ENCODE measurements at regions not wholly inside any gene's neighbourhood (a gene's known extent, or its start where the extent isn't known, plus 50 kb on each side); places are given as distances from the start of the nearest gene placed in this dataset.

DNA sequence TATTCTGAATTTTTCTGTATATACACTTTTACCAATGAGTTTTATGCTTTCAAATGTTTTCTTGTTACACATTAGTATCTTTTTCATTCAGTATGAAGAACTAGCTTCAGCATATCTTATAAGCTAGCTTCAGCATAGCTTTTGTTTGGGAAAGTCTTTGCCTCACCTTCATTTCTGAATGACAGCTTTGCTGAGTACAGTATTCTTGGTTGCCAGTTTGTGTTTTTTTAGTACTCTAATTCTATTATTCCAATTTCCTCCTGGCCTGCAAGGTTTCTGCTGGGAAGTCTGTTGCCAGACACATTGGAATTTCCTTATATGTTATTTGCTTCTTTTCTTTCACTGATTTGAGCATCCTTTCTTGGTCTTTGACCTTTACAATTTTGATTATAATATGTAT is 278.8 kb downstream of the SPATA18 start:
- DNase-seq = no peak
- no peaks in the 10 kb centered on the region for H3K9me2 ChIP-seq (replicated peaks; ENCODE audit: insufficient read depth, low read length)
- no peaks in the 10 kb centered on the region for H3K9me3 ChIP-seq (replicated peaks; ENCODE audit: insufficient read depth, low read length)
- no peaks in the 10 kb centered on the region for H3K4me1 ChIP-seq (ENCODE audit: low read length)
- H2AFZ ChIP-seq (ENCODE audit: low read length) = no peak overlapping the region
- H3F3A ChIP-seq (ENCODE audit: insufficient read depth, low read length) = no peaks in the 10 kb centered on the region
- no peak overlapping the region for H3K27ac ChIP-seq (ENCODE audit: low read length)
- H3K79me2 ChIP-seq (ENCODE audit: low read length) = no peaks in the 10 kb centered on the region
- TF ChIP-seq EZH2phosphoT487 (IDR thresholded peaks at IDR 0.05; ENCODE audit: low read length) = no peak
- TF ChIP-seq, protein P1, sequence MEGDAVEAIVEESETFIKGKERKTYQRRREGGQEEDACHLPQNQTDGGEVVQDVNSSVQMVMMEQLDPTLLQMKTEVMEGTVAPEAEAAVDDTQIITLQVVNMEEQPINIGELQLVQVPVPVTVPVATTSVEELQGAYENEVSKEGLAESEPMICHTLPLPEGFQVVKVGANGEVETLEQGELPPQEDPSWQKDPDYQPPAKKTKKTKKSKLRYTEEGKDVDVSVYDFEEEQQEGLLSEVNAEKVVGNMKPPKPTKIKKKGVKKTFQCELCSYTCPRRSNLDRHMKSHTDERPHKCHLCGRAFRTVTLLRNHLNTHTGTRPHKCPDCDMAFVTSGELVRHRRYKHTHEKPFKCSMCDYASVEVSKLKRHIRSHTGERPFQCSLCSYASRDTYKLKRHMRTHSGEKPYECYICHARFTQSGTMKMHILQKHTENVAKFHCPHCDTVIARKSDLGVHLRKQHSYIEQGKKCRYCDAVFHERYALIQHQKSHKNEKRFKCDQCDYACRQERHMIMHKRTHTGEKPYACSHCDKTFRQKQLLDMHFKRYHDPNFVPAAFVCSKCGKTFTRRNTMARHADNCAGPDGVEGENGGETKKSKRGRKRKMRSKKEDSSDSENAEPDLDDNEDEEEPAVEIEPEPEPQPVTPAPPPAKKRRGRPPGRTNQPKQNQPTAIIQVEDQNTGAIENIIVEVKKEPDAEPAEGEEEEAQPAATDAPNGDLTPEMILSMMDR (IDR thresholded peaks at IDR 0.05; ENCODE audit: low read length) = no peak
- no peak for TF ChIP-seq EZH2 (optimal IDR thresholded peaks at IDR 0.05; ENCODE audit: low read depth, low read length)
- H4K20me1 ChIP-seq (ENCODE audit: insufficient read depth, low read length) = no peaks in the 10 kb centered on the region
- no peak overlapping the region for H3K9ac ChIP-seq (ENCODE audit: low read length)
- no peaks in the 10 kb centered on the region for H3K27me3 ChIP-seq (replicated peaks; ENCODE audit: insufficient read depth, low read length)
- no peaks in the 10 kb centered on the region for H3K36me3 ChIP-seq (replicated peaks; ENCODE audit: insufficient read depth, low read length)
- no peak overlapping the region for H3K4me3 ChIP-seq (ENCODE audit: low read length)
- H3K4me2 ChIP-seq (ENCODE audit: low read depth, low read length) = no peak overlapping the region

DNA sequence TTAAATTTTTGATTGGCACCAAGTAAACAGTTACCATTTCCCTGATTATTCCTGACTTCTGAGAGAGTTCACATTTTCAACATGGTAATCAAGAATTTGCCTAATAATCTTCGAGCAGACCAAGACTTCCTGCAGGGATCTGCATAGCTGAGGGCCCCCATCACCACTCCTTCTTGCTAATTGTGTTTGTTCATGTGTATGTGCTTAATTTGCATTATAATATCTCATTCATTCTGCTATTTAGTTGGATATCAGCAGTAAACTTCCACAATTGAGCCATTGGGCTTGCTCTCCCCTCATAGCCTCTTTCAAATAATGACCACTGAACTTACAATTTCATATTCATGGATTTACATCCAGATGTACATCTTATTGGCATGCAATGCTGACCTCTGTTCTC is 292.5 kb downstream of the SPATA18 start:
- Histone ChIP-seq H3K4me3 (ENCODE audit: low read length) (no peak overlapping the region), H3K27me3 (replicated peaks; ENCODE audit: insufficient read depth, low read length) (no peaks in the 10 kb centered on the region), H2AFZ (ENCODE audit: low read length) (no peak overlapping the region), H4K20me1 (ENCODE audit: insufficient read depth, low read length) (no peaks in the 10 kb centered on the region), H3F3A (ENCODE audit: insufficient read depth, low read length) (no peaks in the 10 kb centered on the region), H3K79me2 (ENCODE audit: low read length) (no peaks in the 10 kb centered on the region), H3K9me2 (replicated peaks; ENCODE audit: insufficient read depth, low read length) (no peaks in the 10 kb centered on the region), H3K4me1 (ENCODE audit: low read length) (no peaks in the 10 kb centered on the region), H3K9me3 (replicated peaks; ENCODE audit: insufficient read depth, low read length) (no peaks in the 10 kb centered on the region), H3K36me3 (replicated peaks; ENCODE audit: insufficient read depth, low read length) (no peaks in the 10 kb centered on the region), H3K9ac (ENCODE audit: low read length) (no peak overlapping the region), H3K27ac (ENCODE audit: low read length) (no peak overlapping the region), H3K4me2 (ENCODE audit: low read depth, low read length) (no peak overlapping the region)
- TF ChIP-seq EZH2 (optimal IDR thresholded peaks at IDR 0.05; ENCODE audit: low read depth, low read length) (no peak), EZH2phosphoT487 (IDR thresholded peaks at IDR 0.05; ENCODE audit: low read length) (no peak)
- TF ChIP-seq, protein P1 (IDR thresholded peaks at IDR 0.05; ENCODE audit: low read length) = no peak
- DNase-seq = no peak

DNA sequence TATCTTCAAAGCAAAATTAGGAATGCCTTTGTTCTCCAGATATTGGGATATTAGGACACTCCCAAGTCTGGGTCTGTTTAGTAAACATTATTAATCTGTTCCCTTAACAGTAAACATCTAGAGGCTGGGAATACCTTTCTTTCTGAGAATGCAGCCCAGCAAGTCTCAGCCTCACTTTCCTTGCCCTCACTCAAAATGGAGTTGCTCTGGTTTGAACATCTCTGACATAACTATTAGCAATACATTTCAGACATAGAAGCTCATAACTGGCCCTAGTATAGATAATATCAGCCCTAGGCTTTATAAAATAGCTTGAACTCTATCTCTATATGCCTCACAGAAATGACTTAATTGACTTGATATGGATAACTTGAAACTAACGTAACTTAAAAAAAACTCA is 299.8 kb downstream of the SPATA18 start:
- no peaks in the 10 kb centered on the region for H4K20me1 ChIP-seq (ENCODE audit: insufficient read depth, low read length)
- no peak for TF ChIP-seq EZH2 (optimal IDR thresholded peaks at IDR 0.05; ENCODE audit: low read depth, low read length)
- TF ChIP-seq, protein P1 (IDR thresholded peaks at IDR 0.05; ENCODE audit: low read length) = no peak
- no peak for TF ChIP-seq EZH2phosphoT487 (IDR thresholded peaks at IDR 0.05; ENCODE audit: low read length)

More for the DNA sequence above, 299.8 kb downstream of the SPATA18 start:
- Histone ChIP-seq H3K4me2 (ENCODE audit: low read depth, low read length) (no peak overlapping the region), H2AFZ (ENCODE audit: low read length) (no peak overlapping the region), H3K79me2 (ENCODE audit: low read length) (no peaks in the 10 kb centered on the region), H3K27ac (ENCODE audit: low read length) (no peak overlapping the region), H3K9ac (ENCODE audit: low read length) (no peak overlapping the region), H3F3A (ENCODE audit: insufficient read depth, low read length) (no peaks in the 10 kb centered on the region), H3K9me2 (replicated peaks; ENCODE audit: insufficient read depth, low read length) (no peaks in the 10 kb centered on the region), H3K27me3 (replicated peaks; ENCODE audit: insufficient read depth, low read length) (no peaks in the 10 kb centered on the region), H3K4me3 (ENCODE audit: low read length) (no peak overlapping the region), H3K4me1 (ENCODE audit: low read length) (no peaks in the 10 kb centered on the region), H3K9me3 (replicated peaks; ENCODE audit: insufficient read depth, low read length) (no peaks in the 10 kb centered on the region), H3K36me3 (replicated peaks; ENCODE audit: insufficient read depth, low read length) (no peaks in the 10 kb centered on the region)
- no peak for DNase-seq
